ENCODE measurements at regions not wholly inside any gene's neighbourhood (a gene's known extent, or its start where the extent isn't known, plus 50 kb on each side); places are given as distances from the start of the nearest gene placed in this dataset.

DNA sequence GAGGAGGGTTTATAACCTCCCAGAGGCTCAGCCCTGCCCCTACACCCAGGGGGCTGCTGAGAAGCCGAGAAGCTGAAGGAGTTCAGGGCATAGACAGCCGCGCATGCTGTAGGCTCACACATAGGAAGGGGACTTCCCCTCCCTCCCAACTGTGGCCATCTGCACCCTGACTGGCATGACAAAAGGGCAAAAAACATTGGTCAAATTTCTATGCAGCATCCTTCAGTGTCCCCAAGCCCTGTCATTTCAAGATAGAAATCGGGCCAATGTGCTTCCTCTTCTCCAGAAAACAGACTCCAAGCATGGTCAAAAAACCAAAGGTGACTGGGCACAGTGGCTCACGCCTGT lies 55.9 kb upstream of the MYL10 start:
- H3K79me1 ChIP-seq (ENCODE audit: low read depth, low read length): no peaks in the 10 kb centered on the region
- H2BK12ac ChIP-seq (ENCODE audit: low read depth, low read length): no peak overlapping the region
- H3K9ac ChIP-seq (replicated peaks in 1 of 4; ENCODE audit: extremely low read depth in 1 of 4, low read depth in 3 of 4, low read length in 3 of 4): no peak overlapping the region
- H2AFZ ChIP-seq (ENCODE audit: low read length): no peak overlapping the region
- H3K4me1 ChIP-seq (replicated peaks in 1 of 4; ENCODE audit: control insufficient read depth in 3 of 4, insufficient read depth in 4 of 4, low read length in 3 of 4): no peaks in the 10 kb centered on the region; a peak in 2 of 7 replicates
- no peak for FAIRE-seq
- no peak overlapping the region for H3K23ac ChIP-seq (ENCODE audit: insufficient read length)
- H3K9me3 ChIP-seq (ENCODE audit: insufficient read depth in 2 of 2, low read depth in 1 of 2, low read length in 1 of 2): no peaks in the 10 kb centered on the region
- CTCF ChIA-PET (ENCODE audit: partially characterized antibody): interaction anchor here (0.8 to 3.6 kb wide), 5 partner anchors 16 to 142 kb away, joined by 3 to 14 read pairs (median 10); no protein-coding TSS in a partner anchor
- H3K23me2 ChIP-seq (ENCODE audit: low read depth, low read length): 0 out of 2 replicates have a peak, but pooled peaks cover 2% of the 10 kb centered on the region
- no peaks in the 10 kb centered on the region; a peak in 1 of 4 replicates for H3K79me2 ChIP-seq (ENCODE audit: control insufficient read depth in 1 of 2, insufficient read depth in 2 of 2, low read length in 2 of 2)
- WGBS, 2 experiments (ENCODE audit: extremely low coverage in 1 of 2, insufficient coverage in 1 of 2, insufficient read length in 1 of 2, insufficient replicate concordance in 2 of 2, low coverage in 1 of 2, low lambda C conversion rate in 2 of 2, missing lambda C conversion rate in 1 of 2): 86% methylated on average over 5 of the region's 5 CpGs; no CpG with 5 or more reads in 1 of the 2 experiments
- no peak overlapping the region for H3K18ac ChIP-seq (ENCODE audit: extremely low read depth, low read length)
- no peak overlapping the region for H3K56ac ChIP-seq (replicated peaks; ENCODE audit: insufficient read length, low read depth, low read length)
- H3K4me2 ChIP-seq (ENCODE audit: insufficient read depth in 1 of 2, low read depth in 2 of 2, low read length in 2 of 2): no peak overlapping the region
- H2BK5ac ChIP-seq (ENCODE audit: low read depth, low read length): no peak overlapping the region
- H3K27ac ChIP-seq (ENCODE audit: low read depth, low read length): no peak overlapping the region
- no peak overlapping the region for H4K5ac ChIP-seq (ENCODE audit: insufficient read length, low read depth, low read length)
- H4K91ac ChIP-seq (replicated peaks; ENCODE audit: insufficient read length, low read length): no peak overlapping the region
- H2BK20ac ChIP-seq (ENCODE audit: low read length): no peak overlapping the region
- POLR2A ChIA-PET (ENCODE audit: partially characterized antibody): no interaction called here
- no peak overlapping the region for H2BK15ac ChIP-seq (ENCODE audit: low read length)
- no peak overlapping the region for H4K8ac ChIP-seq (ENCODE audit: extremely low read depth, insufficient read depth, low read length)
- no peak for DNase-seq (ENCODE audit: low read depth in 1 of 2, low spot score in 2 of 2)
- no peak overlapping the region for H2BK120ac ChIP-seq (replicated peaks; ENCODE audit: low read depth, low read length)
- no peak overlapping the region for H3K4me3 ChIP-seq (ENCODE audit: extremely low read depth in 1 of 4, insufficient read depth in 2 of 4, low read depth in 3 of 4, low read length in 4 of 4)
- peaks cover 0 to 2% (median 0%) of the 10 kb centered on the region in 4 experiments; a peak in 1 of 7 replicates for H3K27me3 ChIP-seq (replicated peaks in 1 of 4; ENCODE audit: control insufficient read depth in 3 of 4, extremely low read depth in 1 of 4, insufficient read depth in 3 of 4, low read length in 3 of 4)
- no peak overlapping the region for H3K14ac ChIP-seq (ENCODE audit: insufficient read length)
- peaks cover 0 to 5% of the 10 kb centered on the region in 2 experiments for H4K20me1 ChIP-seq (replicated peaks in 1 of 2; ENCODE audit: control insufficient read depth in 1 of 2, insufficient read depth in 2 of 2, low read length in 2 of 2)
- no peak overlapping the region for H2AK5ac ChIP-seq (ENCODE audit: low read depth, low read length)
- H3K36me3 ChIP-seq (ENCODE audit: control insufficient read depth in 2 of 4, insufficient read depth in 4 of 4, low read length in 3 of 4): no peaks in the 10 kb centered on the region
- H3K4ac ChIP-seq (replicated peaks; ENCODE audit: insufficient read length, low read depth, low read length): no peak overlapping the region
- TF ChIP-seq CREB1 (IDR thresholded peaks at IDR 0.05): no peak
- TF ChIP-seq POLR2A (IDR thresholded peaks at IDR 0.05; ENCODE audit: control extremely low read depth in 1 of 2, low read depth in 2 of 2, low read length in 2 of 2): no peak
- TF ChIP-seq TEAD4 (IDR thresholded peaks at IDR 0.05; ENCODE audit: low read depth, low read length): no peak
- TF ChIP-seq TCF12 (IDR thresholded peaks at IDR 0.05; ENCODE audit: low read depth, low read length): no peak
- TF ChIP-seq KDM5A (IDR thresholded peaks at IDR 0.05; ENCODE audit: low read length): no peak
- TF ChIP-seq PHF8 (conservative IDR thresholded peaks at IDR 0.05; ENCODE audit: low read depth, low read length): no peak
- no peak for TF ChIP-seq HDAC2 (IDR thresholded peaks at IDR 0.05; ENCODE audit: borderline replicate concordance in 1 of 2, low read depth in 2 of 2, low read length in 2 of 2)
- no peak for TF ChIP-seq SRF (IDR thresholded peaks at IDR 0.05; ENCODE audit: low read depth, low read length)
- no peak for TF ChIP-seq ASH2L (IDR thresholded peaks at IDR 0.05; ENCODE audit: low read length)
- no peak for TF ChIP-seq ATF2 (IDR thresholded peaks at IDR 0.05; ENCODE audit: low read length)
- TF ChIP-seq SIX5 (IDR thresholded peaks at IDR 0.05; ENCODE audit: low read depth, low read length): no peak
- TF ChIP-seq SP4 (IDR thresholded peaks at IDR 0.05; ENCODE audit: low read length): no peak
- TF ChIP-seq MAFK (IDR thresholded peaks at IDR 0.05; ENCODE audit: low read depth, low read length): no peak
- no peak for TF ChIP-seq RAD21 (IDR thresholded peaks at IDR 0.05 in 1 of 2, conservative IDR thresholded peaks at IDR 0.05 in 1 of 2; ENCODE audit: low read depth in 2 of 2, low read length in 2 of 2)
